Activated CD8-positive, alpha-beta memory T cell treated with anti-CD3 and anti-CD28 coated beads, Interleukin-2, amount 50 U/mL, for 24 hours (primary cell): ENCODE measurements at regions not wholly inside any gene's neighbourhood (a gene's known extent, or its start where the extent isn't known, plus 50 kb on each side); places are given as distances from the start of the nearest gene placed in this dataset.
"Not testable (repeated sequence)": the region's sequence is repeated elsewhere in the genome, so short reads cannot be mapped to it uniquely, and the experiment has no call there.

Source experiments
- DNase-seq: peaks from one replicate; pipeline ENCODE4 v3.0.0-alpha.2; 2020; ENCODE audit errors: extremely low read depth

DNA sequence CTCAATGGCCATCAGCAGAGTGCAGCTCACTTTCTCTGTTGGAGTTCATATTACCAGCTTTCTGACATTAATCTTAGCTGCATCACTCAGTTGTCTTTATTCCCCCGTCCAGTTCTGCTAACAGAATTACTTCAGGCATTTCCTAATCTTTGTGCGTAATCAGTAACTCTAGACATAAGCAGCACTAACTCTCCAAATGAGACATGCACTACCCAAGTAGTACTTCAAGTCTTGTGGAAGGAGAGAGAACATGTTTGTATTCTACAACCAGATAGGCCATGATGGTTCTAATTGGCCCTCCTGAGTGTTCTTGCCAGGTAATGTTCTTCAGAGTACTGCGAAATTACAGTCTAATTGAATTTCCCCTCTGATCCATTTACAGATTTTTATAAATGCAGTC, 448.5 kb upstream of the RPS6KA3 start:
- DNase-seq = no peak

DNA sequence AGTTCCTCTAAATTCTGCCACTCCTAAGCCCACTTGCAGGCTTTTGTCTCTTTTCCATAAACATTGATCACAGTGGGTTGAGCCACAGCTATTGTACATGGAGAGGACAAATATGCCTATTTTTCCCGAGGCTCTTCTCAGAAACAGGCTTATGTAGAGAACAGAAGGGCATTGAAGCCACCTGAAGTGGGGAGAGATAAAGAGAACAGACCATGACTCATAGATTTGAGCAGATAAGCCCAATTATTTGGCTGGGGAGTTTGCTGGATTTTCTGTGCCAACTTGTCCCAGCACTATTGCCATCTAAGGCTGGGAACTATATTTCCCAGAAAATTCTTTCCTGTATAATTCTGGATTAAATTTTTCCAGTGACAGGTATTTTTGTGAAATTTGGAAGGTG, 446.1 kb upstream of the RPS6KA3 start:
- DNase-seq = no peak

DNA sequence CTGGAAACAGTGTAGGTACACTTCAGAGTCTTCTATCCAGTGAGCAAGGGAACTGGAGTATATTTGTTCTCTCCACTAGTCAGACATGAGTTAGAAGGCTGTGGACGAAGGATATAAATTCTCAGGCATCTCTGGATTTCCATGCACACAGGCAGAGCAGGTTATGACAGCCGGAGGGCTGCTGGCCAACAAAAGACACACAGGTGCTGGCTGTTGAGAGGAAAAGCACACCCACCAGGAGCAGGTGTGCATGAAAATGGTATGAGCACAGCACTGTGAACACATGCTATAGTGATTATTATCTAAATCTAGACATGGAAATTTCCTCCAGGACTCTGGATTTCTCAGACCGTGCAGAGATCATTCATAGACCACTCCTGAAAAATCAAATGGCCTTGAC, 444.7 kb upstream of the RPS6KA3 start:
- DNase-seq = no peak

DNA sequence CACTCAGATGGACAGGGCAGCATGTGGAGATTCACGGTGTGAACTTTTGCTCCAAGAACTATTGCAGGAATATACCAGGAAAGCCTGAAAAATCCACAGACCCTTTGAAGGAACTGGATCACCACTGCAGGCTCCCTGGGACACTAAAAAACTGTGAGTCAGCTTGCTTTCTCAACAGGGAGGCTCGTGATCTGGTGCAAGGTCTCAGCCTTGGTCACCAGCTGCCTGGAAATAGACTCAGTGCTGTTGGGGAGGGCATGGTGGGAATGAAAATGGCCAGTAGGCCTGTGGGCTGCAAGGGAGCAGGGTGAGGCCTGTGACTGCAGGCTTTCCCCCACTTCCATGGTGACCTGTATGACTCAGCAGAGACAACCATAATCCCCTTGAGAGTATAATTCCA, 426.4 kb upstream of the RPS6KA3 start:
- no peak for DNase-seq

DNA sequence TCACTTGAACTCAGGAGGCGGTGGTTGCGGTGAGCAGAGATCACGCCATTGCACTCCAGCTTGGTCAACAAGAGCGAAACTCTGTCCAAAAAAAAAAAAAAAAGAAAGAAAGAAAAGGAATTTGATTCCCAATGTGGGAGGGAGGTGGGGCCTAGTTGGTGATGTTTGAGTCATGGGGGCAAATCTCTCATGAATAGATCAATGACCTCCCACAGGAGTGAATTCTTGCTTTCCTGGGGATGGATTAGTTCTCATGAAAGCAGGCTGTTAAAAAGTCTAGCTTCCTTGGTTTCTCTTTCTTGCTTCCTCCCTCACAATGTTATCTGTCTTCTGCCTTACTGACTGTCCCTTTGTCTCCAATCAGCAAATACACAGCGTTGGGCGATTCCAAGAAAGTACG, 419.5 kb upstream of the RPS6KA3 start:
- no peak for DNase-seq

DNA sequence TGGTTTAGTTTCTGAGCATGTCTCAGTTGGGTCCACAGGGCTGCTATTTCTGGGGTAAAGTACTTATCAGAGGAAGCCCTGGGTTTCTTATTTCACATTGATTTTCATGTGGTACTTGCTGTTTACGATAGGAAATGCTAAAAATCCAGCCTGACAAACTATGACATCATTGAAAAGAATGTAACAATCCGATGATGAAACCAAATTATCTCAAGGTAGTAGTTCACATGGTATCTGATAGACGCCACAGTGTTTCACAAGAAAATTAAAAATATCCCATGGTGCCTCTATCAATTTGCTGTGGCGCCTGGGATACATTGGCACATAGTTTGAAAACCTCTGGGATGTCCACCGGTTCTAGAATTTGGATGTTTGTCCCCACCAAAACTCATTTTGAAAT, 418.9 kb upstream of the RPS6KA3 start:
- DNase-seq = no peak

- no peak for DNase-seq
Observed at GRCh38 chrX:20681683-20682082, 415.0 kb upstream of the RPS6KA3 start.

DNA sequence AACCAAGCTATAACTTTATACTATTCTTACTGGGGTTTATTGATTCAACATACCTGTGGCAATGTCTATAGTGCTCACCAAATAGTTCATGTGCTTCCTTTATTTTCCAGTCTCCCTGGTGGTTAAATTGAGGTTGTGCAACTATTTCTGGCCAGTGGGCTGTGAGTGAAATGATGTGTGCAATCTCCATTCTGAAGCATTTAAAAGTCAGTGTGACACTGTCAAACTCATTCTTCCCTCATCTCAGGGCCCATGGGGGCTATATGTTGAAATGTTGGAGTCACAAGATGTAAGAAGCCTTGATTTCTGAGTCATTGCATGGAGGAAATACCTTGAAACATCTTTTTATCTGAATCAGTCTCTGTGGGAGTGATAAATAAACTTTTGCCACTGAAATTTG, 414.3 kb upstream of the RPS6KA3 start:
- no peak for DNase-seq

GRCh38 chrX:20672476-20672875, 405.8 kb upstream of the RPS6KA3 start:
- DNase-seq = no peak

DNA sequence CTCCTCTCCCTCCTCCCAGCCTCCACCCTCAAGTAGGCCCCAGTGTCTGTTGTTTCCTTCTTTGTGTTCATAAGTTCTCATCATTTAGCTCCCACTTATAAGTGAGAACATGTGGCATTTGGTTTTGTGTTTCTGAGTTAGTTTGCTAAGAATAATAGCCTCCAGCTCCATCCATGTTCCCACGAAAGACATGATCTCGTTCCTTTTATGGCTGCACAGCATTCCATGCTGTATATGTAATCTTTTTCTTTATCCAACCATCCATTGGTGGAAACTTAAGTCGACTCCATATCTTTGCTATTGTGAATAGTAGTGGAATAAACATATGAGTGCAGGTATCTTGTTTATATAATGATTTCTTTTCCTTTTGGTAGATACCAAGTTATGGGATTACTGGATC, 405.0 kb upstream of the RPS6KA3 start:
- DNase-seq = not testable (repeated sequence)

- DNase-seq = no peak
Observed at GRCh38 chrX:20670611-20671010, 403.9 kb upstream of the RPS6KA3 start.

GRCh38 chrX:20668550-20668949, 401.8 kb upstream of the RPS6KA3 start:
- DNase-seq = no peak

DNA sequence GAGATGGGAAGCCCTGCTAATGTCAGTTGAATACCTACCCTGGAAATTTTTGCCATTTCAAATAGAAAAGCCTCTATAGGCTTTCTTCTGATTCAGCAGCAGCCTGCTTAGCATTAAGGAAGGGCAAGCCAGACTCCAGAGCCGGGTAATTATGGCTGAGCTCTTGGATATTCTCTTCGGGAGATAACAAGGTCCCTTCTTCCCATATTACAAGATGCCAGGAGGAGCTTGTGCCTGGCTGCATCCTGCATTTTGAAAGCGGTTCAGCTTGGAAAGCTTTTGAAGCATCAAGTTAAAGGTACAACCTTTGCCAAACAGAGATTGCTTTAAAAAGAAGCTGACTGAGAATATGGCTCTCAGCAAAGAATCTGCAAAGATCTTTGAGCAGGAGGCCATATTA, 399.6 kb upstream of the RPS6KA3 start:
- DNase-seq = no peak

GRCh38 chrX:20665481-20665880, 398.8 kb upstream of the RPS6KA3 start:
- no peak for DNase-seq

GRCh38 chrX:20664774-20665173, 398.1 kb upstream of the RPS6KA3 start:
- DNase-seq = no peak

- no peak for DNase-seq
Observed at GRCh38 chrX:20664131-20664530, 397.4 kb upstream of the RPS6KA3 start.

- no peak for DNase-seq
Observed at GRCh38 chrX:20663336-20663735, 396.6 kb upstream of the RPS6KA3 start.

GRCh38 chrX:20656721-20657120, 390.0 kb upstream of the RPS6KA3 start:
- no peak for DNase-seq

GRCh38 chrX:20654596-20655106, 387.9 kb upstream of the RPS6KA3 start:
- DNase-seq = no peak

- no peak for DNase-seq
Observed at GRCh38 chrX:20653070-20653469, 386.4 kb upstream of the RPS6KA3 start.

DNA sequence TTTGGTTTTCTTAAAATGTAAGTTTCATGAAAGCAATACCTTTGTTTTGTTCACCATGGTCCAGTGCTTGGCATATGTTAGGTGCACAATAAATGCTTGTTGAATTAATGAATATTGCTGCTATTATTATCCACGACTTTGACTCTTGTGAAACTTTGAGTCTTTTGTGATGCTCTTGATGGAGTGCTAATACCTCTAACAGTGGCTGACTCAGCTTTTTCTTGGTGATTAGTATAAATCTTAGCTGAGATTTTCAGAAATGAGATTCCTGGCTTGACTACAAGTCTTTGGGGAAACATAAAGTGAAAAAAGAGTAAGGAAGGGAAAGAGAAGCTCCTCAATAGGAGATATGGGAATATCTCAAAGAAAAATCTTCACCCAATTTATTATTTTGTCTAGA, 375.2 kb upstream of the RPS6KA3 start:
- DNase-seq = no peak

DNA sequence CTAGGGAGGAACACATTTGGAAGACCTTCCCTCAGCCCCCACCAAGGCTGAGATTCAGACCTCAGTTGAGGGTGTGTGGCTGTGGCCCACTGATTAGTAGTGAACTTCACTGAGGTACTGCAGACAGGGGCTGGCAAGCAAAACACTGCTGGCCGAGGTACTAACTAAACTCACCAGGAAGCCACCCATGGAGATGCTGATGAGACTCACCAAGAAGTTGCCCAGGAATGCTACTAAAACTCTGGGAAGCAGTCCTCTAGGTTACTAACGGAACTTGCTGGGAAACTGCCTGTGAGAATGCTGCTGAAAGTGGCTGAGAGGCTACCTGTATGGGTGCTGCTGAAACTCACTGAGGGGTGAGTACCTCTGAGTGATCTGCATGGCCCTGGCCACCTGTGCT, 372.4 kb upstream of the RPS6KA3 start:
- DNase-seq = no peak

DNA sequence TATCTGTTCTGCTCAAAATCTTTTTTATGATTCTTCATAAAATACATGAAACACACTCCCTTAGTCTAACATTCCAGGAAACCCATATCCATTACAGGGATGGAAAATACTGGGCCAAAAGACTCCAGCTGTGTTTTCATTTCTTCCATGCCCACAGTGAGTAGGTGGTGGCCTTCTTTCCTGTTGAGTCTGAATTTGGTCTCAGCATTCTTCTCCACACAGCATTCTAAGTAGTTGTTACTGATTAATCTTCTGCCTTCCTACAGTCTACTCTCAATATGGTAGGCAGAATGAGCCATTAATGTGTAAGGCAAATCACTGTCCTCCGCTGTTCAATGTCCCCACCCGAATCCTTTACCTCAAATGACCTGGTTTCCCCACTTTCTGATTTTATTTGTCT, 370.6 kb upstream of the RPS6KA3 start:
- DNase-seq = no peak

DNA sequence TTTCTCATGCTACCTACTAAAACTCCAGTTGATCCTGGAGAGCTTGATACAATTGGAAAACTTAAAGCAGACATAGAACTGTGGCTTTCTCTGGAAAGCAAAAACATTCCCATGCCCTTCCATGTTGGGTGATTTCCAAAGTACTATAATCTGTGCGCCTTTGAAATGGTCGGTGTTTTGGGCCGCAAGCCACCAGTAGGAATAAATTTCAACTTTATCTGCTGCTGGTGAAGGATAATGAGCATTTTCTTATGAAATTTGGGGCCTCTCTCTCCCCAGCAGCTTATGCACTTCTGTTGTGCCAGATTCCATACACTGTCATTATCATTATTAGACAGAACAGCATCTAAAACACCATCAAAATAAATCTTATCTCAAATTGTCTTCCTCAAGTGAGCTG, 366.7 kb upstream of the RPS6KA3 start:
- DNase-seq = no peak

DNA sequence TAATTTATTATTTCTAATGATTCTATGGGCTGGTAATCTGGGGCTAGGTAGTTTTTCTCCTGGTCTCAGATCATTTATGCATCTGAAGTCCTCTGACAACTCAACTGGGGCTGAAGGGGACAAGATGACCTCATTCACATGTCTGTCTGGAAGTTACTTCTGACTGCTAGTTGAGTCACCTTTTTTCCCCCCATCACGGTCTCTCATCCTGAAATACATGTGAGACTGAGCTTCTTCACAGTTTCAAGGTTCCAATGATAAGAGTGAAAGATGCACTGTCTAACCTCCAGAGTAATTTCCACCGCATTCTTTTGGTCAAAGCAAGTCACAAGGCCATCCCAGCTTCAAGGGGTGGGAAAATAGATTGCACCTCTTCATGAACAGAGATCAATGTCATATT, 356.7 kb upstream of the RPS6KA3 start:
- no peak for DNase-seq
